Fibroblast of lung (primary cell): ENCODE measurements at regions not wholly inside any gene's neighbourhood (a gene's known extent, or its start where the extent isn't known, plus 50 kb on each side); places are given as distances from the start of the nearest gene placed in this dataset.

Source experiments
- DNase-seq, 2 donors: peaks; one replicate each; pipeline versions ENCODE4 v3.0.0 to v3.0.0-alpha.2; 2010; ENCODE audit warnings: low read depth in 2 of 2
- H2AFZ ChIP-seq: 2 replicates; pipeline ENCODE4 v1.5.1; 2012; ENCODE audit warnings: low read length, control low read depth, inconsistent platforms
- H3K27ac ChIP-seq: 2 replicates; pipeline ENCODE4 v1.5.1; 2011; ENCODE audit warnings: low read length, control low read depth; ENCODE audit not compliant: insufficient read depth
- H3K27me3 ChIP-seq: 2 replicates; pipeline ENCODE4 v1.5.1; 2011; ENCODE audit warnings: mild to moderate bottlenecking, low read length; ENCODE audit not compliant: control insufficient read depth, insufficient read depth
- H3K36me3 ChIP-seq: 2 replicates; pipeline ENCODE4 v1.5.1; 2011; ENCODE audit warnings: low read length; ENCODE audit not compliant: control insufficient read depth, insufficient read depth
- H3K4me1 ChIP-seq: 2 replicates; pipeline ENCODE4 v1.5.1; 2011; ENCODE audit warnings: low read length; ENCODE audit not compliant: control insufficient read depth, insufficient read depth; ENCODE audit errors: extremely low read depth
- H3K4me2 ChIP-seq: 2 replicates; pipeline ENCODE4 v1.5.1; 2011; ENCODE audit warnings: low read length, control low read depth; ENCODE audit not compliant: insufficient read depth; ENCODE audit errors: extremely low read depth
- H3K4me3 ChIP-seq, 4 experiments: fragments of 200-600 bp in 1 of 4; sonication (generic) in 1 of 4; replicated peaks in 1 of 4; 2 replicates each; pipeline ENCODE4 v1.5.1; 2011 to 2016; ENCODE audit warnings: low read length in 4 of 4, low read depth in 3 of 4, mild to moderate bottlenecking in 3 of 4, control low read depth in 2 of 4, inconsistent platforms in 1 of 4, mixed read lengths in 1 of 4; ENCODE audit not compliant: insufficient read depth in 1 of 4; ENCODE audit errors: control extremely low read depth in 1 of 4
- H3K79me2 ChIP-seq: 2 replicates; pipeline ENCODE4 v1.5.1; 2012; ENCODE audit warnings: mild to moderate bottlenecking, low read length, inconsistent platforms; ENCODE audit not compliant: control insufficient read depth, insufficient read depth
- H3K9ac ChIP-seq: 2 replicates; pipeline ENCODE4 v1.5.1; 2011; ENCODE audit warnings: mild to moderate bottlenecking, low read length, control low read depth; ENCODE audit not compliant: insufficient read depth
- H3K9me3 ChIP-seq: 2 replicates; pipeline ENCODE4 v1.5.1; 2012; ENCODE audit warnings: low read depth, low read length; ENCODE audit not compliant: control insufficient read depth, insufficient read depth
- H4K20me1 ChIP-seq: 2 replicates; pipeline ENCODE4 v1.5.1; 2011; ENCODE audit warnings: low read length; ENCODE audit not compliant: control insufficient read depth, insufficient read depth; ENCODE audit errors: extremely low read depth
- CTCF ChIP-seq, 2 donors: IDR thresholded peaks in 1 of 2; conservative IDR thresholded peaks in 1 of 2; 1 replicate in 1 of 2; 2 replicates in 1 of 2; pipeline ENCODE4 v1.5.1; 2011 to 2012; ENCODE audit warnings: low read length in 2 of 2, control low read depth in 1 of 2, inconsistent platforms in 1 of 2, low read depth in 1 of 2, mild to moderate bottlenecking in 1 of 2
- EZH2 ChIP-seq: IDR thresholded peaks from 2 replicates; pipeline ENCODE4 v1.5.1; 2012; ENCODE audit warnings: low read length, control low read depth, mild to moderate bottlenecking; ENCODE audit errors: missing control alignments

GRCh38 chr4:179124957-179125356, 1682.7 kb upstream of the AGA start:
- Histone ChIP-seq H2AFZ (no peak overlapping the region), H3K79me2 (no peaks in the 10 kb centered on the region), H3K27ac (no peak overlapping the region), H4K20me1 (no peaks in the 10 kb centered on the region), H3K4me1 (no peaks in the 10 kb centered on the region), H3K9ac (no peak overlapping the region), H3K4me2 (no peak overlapping the region), H3K9me3 (no peaks in the 10 kb centered on the region), H3K27me3 (no peaks in the 10 kb centered on the region), H3K4me3 (no peak overlapping the region), H3K36me3 (no peaks in the 10 kb centered on the region)
- TF ChIP-seq EZH2 (no peak), CTCF (conservative IDR thresholded peaks at IDR 0.05 in 1 of 2, IDR thresholded peaks at IDR 0.05 in 1 of 2; ENCODE audit: low read depth in 1 of 2, low read length in 2 of 2) (no peak)
- no peak for DNase-seq

GRCh38 chr4:179125870-179126269, 1683.6 kb upstream of the AGA start:
- Histone ChIP-seq H3K4me1 (no peaks in the 10 kb centered on the region), H3K4me2 (no peak overlapping the region), H3K9ac (no peak overlapping the region), H3K27ac (no peak overlapping the region), H4K20me1 (no peaks in the 10 kb centered on the region), H3K79me2 (no peaks in the 10 kb centered on the region), H3K27me3 (no peaks in the 10 kb centered on the region), H2AFZ (no peak overlapping the region), H3K36me3 (no peaks in the 10 kb centered on the region), H3K4me3 (no peak overlapping the region), H3K9me3 (no peaks in the 10 kb centered on the region)
- no peak for DNase-seq
- TF ChIP-seq CTCF (conservative IDR thresholded peaks at IDR 0.05 in 1 of 2, IDR thresholded peaks at IDR 0.05 in 1 of 2; ENCODE audit: low read depth in 1 of 2, low read length in 2 of 2), result no peak
- no peak for TF ChIP-seq EZH2

- no peak for DNase-seq
- Histone ChIP-seq H3K27ac (no peak overlapping the region), H3K27me3 (no peaks in the 10 kb centered on the region), H3K4me2 (no peak overlapping the region), H3K9me3 (no peaks in the 10 kb centered on the region), H3K9ac (no peak overlapping the region), H3K36me3 (no peaks in the 10 kb centered on the region), H2AFZ (no peak overlapping the region), H4K20me1 (no peaks in the 10 kb centered on the region), H3K4me1 (no peaks in the 10 kb centered on the region), H3K79me2 (no peaks in the 10 kb centered on the region), H3K4me3 (no peak overlapping the region)
- no peak for TF ChIP-seq EZH2
- TF ChIP-seq CTCF (conservative IDR thresholded peaks at IDR 0.05 in 1 of 2, IDR thresholded peaks at IDR 0.05 in 1 of 2; ENCODE audit: low read depth in 1 of 2, low read length in 2 of 2), result no peak
These were observed 1686.1 kb upstream of the AGA start for GRCh38 chr4:179128299-179128698.
